ENCODE measurements at regions not wholly inside any gene's neighbourhood (a gene's known extent, or its start where the extent isn't known, plus 50 kb on each side); places are given as distances from the start of the nearest gene placed in this dataset.

GRCh38 chr21:23045955-23046354, 2047.7 kb downstream of the NCAM2 start:
- no TSS peak for BruUV-seq (replicated peaks)
- no peak overlapping the region for H3K4me2 ChIP-seq
- H3K27me3 ChIP-seq (ENCODE audit: insufficient read depth, low read depth) = no peaks in the 10 kb centered on the region
- H2AFZ ChIP-seq = no peak overlapping the region
- intact Hi-C loops (cut with micrococcal nuclease; ENCODE audit: unreplicated experiment) = no loop called here
- no peaks in the 10 kb centered on the region for H3K79me2 ChIP-seq (ENCODE audit: low read depth)
- H4K20me1 ChIP-seq (ENCODE audit: insufficient read depth) = no peaks in the 10 kb centered on the region
- H3K4me3 ChIP-seq = no peak overlapping the region
- ChIA-PET CTCF (no interaction called here), POLR2A (ENCODE audit: unreplicated experiment) (no interaction called here)
- H3K4me1 ChIP-seq (replicated peaks; ENCODE audit: insufficient read depth) = no peaks in the 10 kb centered on the region
- no peak for DNase-seq
- H3K9me2 ChIP-seq (ENCODE audit: insufficient read depth) = no peaks in the 10 kb centered on the region
- H3K9me3 ChIP-seq (ENCODE audit: insufficient read depth, low read depth) = no peaks in the 10 kb centered on the region
- H3K36me3 ChIP-seq (ENCODE audit: low read depth) = no peaks in the 10 kb centered on the region
- no peak overlapping the region for H3K27ac ChIP-seq
- no peak for TF ChIP-seq EZH2 (IDR thresholded peaks at IDR 0.05; ENCODE audit: low read depth)
- no peak for TF ChIP-seq CTCF (conservative IDR thresholded peaks at IDR 0.05)
- no peaks in the 10 kb centered on the region for H3F3A ChIP-seq (ENCODE audit: insufficient read depth, low read depth)

- Histone ChIP-seq H3K4me2 (no peak overlapping the region), H2AFZ (no peak overlapping the region), H3K9me3 (ENCODE audit: insufficient read depth, low read depth) (no peaks in the 10 kb centered on the region), H3K36me3 (ENCODE audit: low read depth) (no peaks in the 10 kb centered on the region), H3K27ac (no peak overlapping the region), H3F3A (ENCODE audit: insufficient read depth, low read depth) (no peaks in the 10 kb centered on the region), H3K9me2 (ENCODE audit: insufficient read depth) (no peaks in the 10 kb centered on the region), H3K4me1 (replicated peaks; ENCODE audit: insufficient read depth) (no peaks in the 10 kb centered on the region), H3K4me3 (no peak overlapping the region), H3K27me3 (ENCODE audit: insufficient read depth, low read depth) (no peaks in the 10 kb centered on the region), H3K79me2 (ENCODE audit: low read depth) (no peaks in the 10 kb centered on the region), H4K20me1 (ENCODE audit: insufficient read depth) (no peaks in the 10 kb centered on the region)
- intact Hi-C loops (cut with micrococcal nuclease; ENCODE audit: unreplicated experiment) = no loop called here
- no TSS peak for BruUV-seq (replicated peaks)
- CTCF ChIA-PET = no interaction called here
- DNase-seq = no peak
- POLR2A ChIA-PET (ENCODE audit: unreplicated experiment) = no interaction called here
- no peak for TF ChIP-seq CTCF (conservative IDR thresholded peaks at IDR 0.05)
- TF ChIP-seq EZH2 (IDR thresholded peaks at IDR 0.05; ENCODE audit: low read depth) = no peak
These were observed 2069.5 kb downstream of the NCAM2 start for GRCh38 chr21:23067672-23068071.

- no TSS peak for BruUV-seq (replicated peaks)
- no peak for DNase-seq
- CTCF ChIA-PET = no interaction called here
These were observed 2085.0 kb downstream of the NCAM2 start for GRCh38 chr21:23083242-23083641.

More at GRCh38 chr21:23083242-23083641, 2085.0 kb downstream of the NCAM2 start:
- H3K27me3 ChIP-seq (ENCODE audit: insufficient read depth, low read depth) = no peaks in the 10 kb centered on the region
- no peaks in the 10 kb centered on the region for H3F3A ChIP-seq (ENCODE audit: insufficient read depth, low read depth)
- intact Hi-C loops (cut with micrococcal nuclease; ENCODE audit: unreplicated experiment) = no loop called here
- no peaks in the 10 kb centered on the region for H3K9me2 ChIP-seq (ENCODE audit: insufficient read depth)
- H3K4me2 ChIP-seq = no peak overlapping the region
- no peak overlapping the region for H3K27ac ChIP-seq
- H4K20me1 ChIP-seq (ENCODE audit: insufficient read depth) = no peaks in the 10 kb centered on the region
- no peak overlapping the region for H2AFZ ChIP-seq
- H3K4me1 ChIP-seq (replicated peaks; ENCODE audit: insufficient read depth) = no peaks in the 10 kb centered on the region
- H3K79me2 ChIP-seq (ENCODE audit: low read depth) = no peaks in the 10 kb centered on the region
- TF ChIP-seq CTCF (conservative IDR thresholded peaks at IDR 0.05) (no peak), EZH2 (IDR thresholded peaks at IDR 0.05; ENCODE audit: low read depth) (no peak)
- POLR2A ChIA-PET (ENCODE audit: unreplicated experiment) = no interaction called here
- H3K36me3 ChIP-seq (ENCODE audit: low read depth) = no peaks in the 10 kb centered on the region
- H3K4me3 ChIP-seq = no peak overlapping the region
- no peaks in the 10 kb centered on the region for H3K9me3 ChIP-seq (ENCODE audit: insufficient read depth, low read depth)
